Brain microvascular endothelial cell (primary cell): ENCODE measurements at regions not wholly inside any gene's neighbourhood (a gene's known extent, or its start where the extent isn't known, plus 50 kb on each side); places are given as distances from the start of the nearest gene placed in this dataset.

Experiments used
- DNase-seq: peaks from one replicate; pipeline ENCODE4 v3.0.0-alpha.2; 2020
- H3K27ac ChIP-seq: fragments of 250-450 bp; sonication (Bioruptor Pico); 2 replicates; pipeline ENCODE4 v1.5.1; 2020; ENCODE audit warnings: mild to moderate bottlenecking, moderate library complexity
- H3K27me3 ChIP-seq: fragments of 250-450 bp; sonication (Bioruptor Pico); replicated peaks from 2 replicates; pipeline ENCODE4 v1.5.1; 2020; ENCODE audit warnings: mild to moderate bottlenecking
- H3K36me3 ChIP-seq: fragments of 250-450 bp; sonication (Bioruptor Pico); replicated peaks from 2 replicates; pipeline ENCODE4 v1.5.1; 2020; ENCODE audit warnings: mild to moderate bottlenecking
- H3K4me3 ChIP-seq: 2 replicates; pipeline ENCODE4 v1.5.1; 2011; ENCODE audit warnings: low read depth, mild to moderate bottlenecking, control low read depth, low read length, moderate library complexity
- in situ Hi-C: cut with HindIII; loops from 2 replicates; pipeline ENCODE4 v1.10.0; 2017; ENCODE audit warnings: low sequenced_read_pairs, low pct_ligation_motif_present
- TF ChIP-seq, protein P1 (sequence below): IDR thresholded peaks from 2 replicates; pipeline ENCODE4 v1.5.1; 2011; ENCODE audit warnings: low read depth, mild to moderate bottlenecking, moderate library complexity, low read length, control low read depth, inconsistent platforms; ENCODE audit errors: missing control alignments

DNA sequence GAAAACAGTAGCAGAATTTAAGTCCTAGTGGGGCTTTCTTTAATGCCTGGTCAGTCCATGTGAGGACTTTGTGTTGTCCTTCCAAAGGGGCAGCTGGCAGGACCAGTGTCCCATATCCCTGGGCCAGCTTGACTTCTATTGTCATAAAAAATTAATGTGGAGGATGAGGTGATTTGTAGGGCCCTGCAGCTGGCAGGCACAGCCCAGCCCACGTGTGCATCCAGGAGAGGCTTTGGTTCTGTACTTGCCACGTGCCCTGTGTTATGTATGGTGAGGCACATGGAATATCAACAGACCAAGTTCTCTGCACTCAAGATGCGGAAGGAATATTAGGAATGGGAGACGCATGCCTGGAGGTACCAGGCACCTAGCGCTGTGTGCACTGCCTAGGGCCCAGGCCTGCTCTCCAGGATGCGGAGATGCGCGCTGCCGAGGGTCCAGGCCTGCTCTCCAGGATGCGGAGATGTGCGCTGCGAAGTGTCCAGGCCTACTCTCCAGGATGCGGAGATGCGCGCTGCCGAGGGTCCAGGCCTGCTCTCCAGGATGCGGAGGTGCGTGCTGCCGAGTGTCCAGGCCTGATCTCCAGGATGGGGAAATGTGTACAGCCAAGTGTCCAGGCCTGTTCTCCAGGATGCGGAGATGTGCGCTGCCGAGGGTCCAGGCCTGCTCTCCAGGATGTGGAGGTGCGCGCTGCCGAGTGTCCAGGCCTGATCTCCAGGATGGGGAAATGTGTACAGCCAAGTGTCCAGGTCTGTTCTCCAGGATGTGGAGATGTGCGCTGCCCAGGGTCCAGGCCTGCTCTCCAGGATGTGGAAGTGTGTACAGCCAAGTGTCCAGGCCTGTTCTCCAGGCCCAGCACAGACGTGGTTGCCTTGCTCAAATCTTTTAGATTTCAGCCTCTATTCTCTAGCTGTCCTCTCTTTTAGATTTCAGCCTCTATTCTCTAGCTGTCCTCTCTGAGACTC is 183.3 kb upstream of the ROPN1 start:
- Histone ChIP-seq H3K27ac (no peak overlapping the region), H3K27me3 (no peaks in the 10 kb centered on the region), H3K36me3 (no peaks in the 10 kb centered on the region), H3K4me3 (no peak overlapping the region)
- in situ Hi-C loops: no loop called here
- TF ChIP-seq, protein P1, sequence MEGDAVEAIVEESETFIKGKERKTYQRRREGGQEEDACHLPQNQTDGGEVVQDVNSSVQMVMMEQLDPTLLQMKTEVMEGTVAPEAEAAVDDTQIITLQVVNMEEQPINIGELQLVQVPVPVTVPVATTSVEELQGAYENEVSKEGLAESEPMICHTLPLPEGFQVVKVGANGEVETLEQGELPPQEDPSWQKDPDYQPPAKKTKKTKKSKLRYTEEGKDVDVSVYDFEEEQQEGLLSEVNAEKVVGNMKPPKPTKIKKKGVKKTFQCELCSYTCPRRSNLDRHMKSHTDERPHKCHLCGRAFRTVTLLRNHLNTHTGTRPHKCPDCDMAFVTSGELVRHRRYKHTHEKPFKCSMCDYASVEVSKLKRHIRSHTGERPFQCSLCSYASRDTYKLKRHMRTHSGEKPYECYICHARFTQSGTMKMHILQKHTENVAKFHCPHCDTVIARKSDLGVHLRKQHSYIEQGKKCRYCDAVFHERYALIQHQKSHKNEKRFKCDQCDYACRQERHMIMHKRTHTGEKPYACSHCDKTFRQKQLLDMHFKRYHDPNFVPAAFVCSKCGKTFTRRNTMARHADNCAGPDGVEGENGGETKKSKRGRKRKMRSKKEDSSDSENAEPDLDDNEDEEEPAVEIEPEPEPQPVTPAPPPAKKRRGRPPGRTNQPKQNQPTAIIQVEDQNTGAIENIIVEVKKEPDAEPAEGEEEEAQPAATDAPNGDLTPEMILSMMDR: no peak
- DNase-seq: no peak

DNA sequence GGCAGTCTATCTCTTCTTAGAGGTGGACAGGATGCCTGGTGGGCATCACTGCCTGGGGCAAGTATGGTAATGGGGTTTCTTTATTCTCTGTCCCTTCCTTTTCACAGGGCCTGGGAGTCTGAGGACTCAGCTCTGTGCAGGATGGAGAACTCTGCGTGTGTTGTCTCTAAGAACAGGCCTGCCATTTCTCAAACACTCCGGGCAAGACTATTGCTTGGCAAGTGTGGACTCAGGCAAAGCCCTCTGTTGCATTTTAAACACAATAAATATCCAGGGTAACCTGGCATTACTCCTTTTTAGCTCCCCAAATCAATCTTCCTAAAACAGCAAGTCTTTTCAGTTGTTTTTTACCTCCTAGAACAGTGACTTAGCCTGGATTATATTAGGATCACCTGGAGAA is 185.1 kb upstream of the ROPN1 start:
- DNase-seq: no peak
- Histone ChIP-seq H3K36me3 (no peaks in the 10 kb centered on the region), H3K27me3 (no peaks in the 10 kb centered on the region), H3K27ac (no peak overlapping the region), H3K4me3 (no peak overlapping the region)
- TF ChIP-seq, protein P1: no peak
- in situ Hi-C loops: no loop called here

DNA sequence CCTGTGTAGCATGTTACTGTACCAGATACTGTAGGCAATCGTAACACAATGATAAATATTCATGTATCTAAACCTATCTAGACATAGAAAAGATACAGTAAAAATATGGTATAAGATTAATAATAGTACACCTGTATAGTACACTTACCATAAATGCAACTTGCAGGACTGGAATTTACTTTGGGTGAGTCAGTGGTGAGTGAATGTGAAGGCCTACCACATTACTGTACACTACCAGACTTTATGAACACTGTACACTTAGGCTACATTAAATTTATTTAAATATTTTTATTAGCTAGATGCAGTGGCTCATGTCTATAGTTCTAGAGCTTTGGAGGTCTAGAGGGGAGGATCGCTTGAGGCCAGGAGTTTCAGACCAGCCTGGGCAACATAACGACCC is 186.6 kb upstream of the ROPN1 start:
- TF ChIP-seq, protein P1: no peak
- Histone ChIP-seq H3K27me3 (no peaks in the 10 kb centered on the region), H3K4me3 (no peak overlapping the region), H3K36me3 (no peaks in the 10 kb centered on the region), H3K27ac (no peak overlapping the region)
- DNase-seq: no peak
- in situ Hi-C loops: no loop called here

DNA sequence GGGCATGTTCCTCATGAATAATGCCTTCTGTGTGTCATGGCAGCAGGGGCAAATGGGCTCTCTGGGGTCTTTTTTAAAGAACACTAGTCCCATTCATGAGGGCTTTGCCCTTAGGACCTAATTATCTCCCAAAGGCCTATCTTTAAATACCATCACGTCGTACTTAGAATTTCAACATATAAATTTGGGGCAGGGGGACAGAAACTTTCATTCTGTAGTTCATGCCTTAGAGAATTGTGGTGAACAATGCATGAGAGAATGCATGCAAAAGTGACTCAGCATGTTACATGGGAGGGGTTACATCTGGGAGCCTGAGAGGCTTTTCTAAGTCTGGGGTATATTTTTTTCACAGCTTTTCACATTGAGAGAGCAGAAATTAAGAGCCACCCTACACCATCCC is 208.5 kb upstream of the ROPN1 start:
- Histone ChIP-seq H3K27me3 (peaks cover 2% of the 10 kb centered on the region), H3K4me3 (no peak overlapping the region), H3K27ac (no peak overlapping the region), H3K36me3 (no peaks in the 10 kb centered on the region)
- no peak for DNase-seq
- TF ChIP-seq, protein P1: no peak
- in situ Hi-C loops: no loop called here

DNA sequence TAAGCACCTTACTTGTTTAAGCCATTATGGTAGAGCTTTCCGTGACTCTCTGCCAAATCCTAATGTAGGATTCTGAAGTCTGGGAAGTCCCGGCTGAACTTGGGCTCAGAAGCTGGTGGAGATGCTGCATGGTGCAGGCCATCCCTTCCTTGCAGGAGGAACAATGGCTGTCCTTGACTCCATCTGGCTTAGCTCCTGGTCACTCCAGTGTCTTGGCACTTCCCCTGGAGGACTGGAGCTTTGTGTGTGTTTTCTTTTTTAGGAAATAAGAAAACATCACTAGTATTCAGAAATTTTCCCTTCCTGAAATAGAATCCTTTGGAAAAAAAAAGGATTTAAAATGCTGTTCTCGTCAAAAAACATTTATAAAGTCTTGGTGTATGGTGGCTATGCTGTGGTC is 209.3 kb upstream of the ROPN1 start:
- Histone ChIP-seq H3K4me3 (no peak overlapping the region), H3K27me3 (peaks cover 2% of the 10 kb centered on the region), H3K36me3 (no peaks in the 10 kb centered on the region), H3K27ac (no peak overlapping the region)
- no peak for DNase-seq
- TF ChIP-seq, protein P1: no peak
- in situ Hi-C loops: no loop called here
